ENCODE measurements at regions not wholly inside any gene's neighbourhood (a gene's known extent, or its start where the extent isn't known, plus 50 kb on each side); places are given as distances from the start of the nearest gene placed in this dataset.

DNA sequence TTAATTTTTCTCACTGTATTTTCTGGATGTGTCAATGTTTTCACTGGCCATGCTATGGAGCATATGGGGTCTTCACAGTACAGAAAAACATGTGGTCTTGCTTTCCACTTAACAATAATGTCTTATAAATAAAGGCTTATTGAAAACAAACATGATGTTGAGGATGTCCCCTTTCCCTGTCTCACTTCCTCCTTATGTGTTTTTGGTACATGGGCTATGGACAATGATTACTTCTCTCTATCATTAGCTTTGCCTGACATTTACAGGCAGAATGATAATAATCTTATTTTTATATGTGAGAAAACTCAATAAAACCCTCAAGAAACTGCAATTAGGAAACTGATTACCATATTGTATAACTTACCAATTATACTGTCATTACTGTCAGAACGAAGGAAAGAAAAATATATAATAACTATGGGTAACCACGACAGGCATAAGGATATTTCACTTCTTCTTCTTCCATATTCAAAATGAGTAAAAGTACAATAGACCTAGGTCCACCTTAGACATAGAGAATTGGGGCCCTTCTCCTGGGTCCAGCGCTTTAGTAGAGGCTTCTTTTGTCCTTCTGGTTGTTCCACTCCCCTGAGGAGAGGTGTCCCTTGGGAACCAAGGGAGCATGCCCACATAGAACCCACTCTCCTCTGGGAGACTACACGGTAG is 375.0 kb downstream of the MAN2A1 start:
- no peak overlapping the region for H3K4me2 ChIP-seq (ENCODE audit: insufficient read depth, low read length)
- H3K79me2 ChIP-seq (ENCODE audit: insufficient read depth, low read length) = no peaks in the 10 kb centered on the region
- H4K20me1 ChIP-seq (ENCODE audit: insufficient read depth, low read length) = no peaks in the 10 kb centered on the region
- no peak overlapping the region for H3K9ac ChIP-seq (ENCODE audit: low read depth, low read length)
- DNase-seq = no peak
- H3K27me3 ChIP-seq (ENCODE audit: insufficient read depth, low read length, poor library complexity) = no peaks in the 10 kb centered on the region
- no peaks in the 10 kb centered on the region for H3K36me3 ChIP-seq (ENCODE audit: insufficient read depth, low read length)
- H3K4me3 ChIP-seq (ENCODE audit: low read depth in 1 of 2, low read length in 2 of 2) = no peak overlapping the region
- ATAC-seq (ENCODE audit: insufficient read depth, low read depth) = no peak
- H3K27ac ChIP-seq (ENCODE audit: low read length) = no peak overlapping the region
- TF ChIP-seq EZH2 (IDR thresholded peaks at IDR 0.05; ENCODE audit: borderline replicate concordance, low read depth, low read length, severe bottlenecking) = no peak
- TF ChIP-seq, protein P1, sequence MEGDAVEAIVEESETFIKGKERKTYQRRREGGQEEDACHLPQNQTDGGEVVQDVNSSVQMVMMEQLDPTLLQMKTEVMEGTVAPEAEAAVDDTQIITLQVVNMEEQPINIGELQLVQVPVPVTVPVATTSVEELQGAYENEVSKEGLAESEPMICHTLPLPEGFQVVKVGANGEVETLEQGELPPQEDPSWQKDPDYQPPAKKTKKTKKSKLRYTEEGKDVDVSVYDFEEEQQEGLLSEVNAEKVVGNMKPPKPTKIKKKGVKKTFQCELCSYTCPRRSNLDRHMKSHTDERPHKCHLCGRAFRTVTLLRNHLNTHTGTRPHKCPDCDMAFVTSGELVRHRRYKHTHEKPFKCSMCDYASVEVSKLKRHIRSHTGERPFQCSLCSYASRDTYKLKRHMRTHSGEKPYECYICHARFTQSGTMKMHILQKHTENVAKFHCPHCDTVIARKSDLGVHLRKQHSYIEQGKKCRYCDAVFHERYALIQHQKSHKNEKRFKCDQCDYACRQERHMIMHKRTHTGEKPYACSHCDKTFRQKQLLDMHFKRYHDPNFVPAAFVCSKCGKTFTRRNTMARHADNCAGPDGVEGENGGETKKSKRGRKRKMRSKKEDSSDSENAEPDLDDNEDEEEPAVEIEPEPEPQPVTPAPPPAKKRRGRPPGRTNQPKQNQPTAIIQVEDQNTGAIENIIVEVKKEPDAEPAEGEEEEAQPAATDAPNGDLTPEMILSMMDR (IDR thresholded peaks at IDR 0.05; ENCODE audit: borderline replicate concordance, extremely low read depth, low read length, poor library complexity, severe bottlenecking) = no peak
- no peak overlapping the region for H2AFZ ChIP-seq (ENCODE audit: low read depth, low read length)
- H3K4me1 ChIP-seq (ENCODE audit: insufficient read depth, low read length) = peaks cover 5% of the 10 kb centered on the region
- peaks cover 3% of the 10 kb centered on the region for H3K9me3 ChIP-seq (ENCODE audit: insufficient read depth, low read length, severe bottlenecking)

DNA sequence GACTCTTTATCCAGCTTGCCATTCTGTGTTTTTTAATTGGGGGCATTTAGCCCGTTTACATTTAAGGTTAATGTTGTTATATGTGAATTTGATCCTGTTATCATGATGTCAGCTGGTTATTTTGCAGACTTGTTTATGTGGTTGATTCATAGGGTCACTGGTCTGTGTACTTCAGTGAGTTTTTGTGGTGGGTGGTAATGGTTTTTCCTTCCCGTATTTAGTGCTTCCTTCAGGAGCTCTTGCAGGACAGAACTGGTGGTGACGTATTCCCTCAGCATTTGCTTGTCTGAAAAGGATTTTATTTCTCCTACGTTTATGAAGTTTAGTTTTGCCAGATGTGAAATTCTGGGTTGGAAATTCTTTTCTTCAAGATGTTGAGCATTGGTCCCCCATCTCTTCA is 381.1 kb downstream of the MAN2A1 start:
- H3K9me3 ChIP-seq (ENCODE audit: insufficient read depth, low read length, severe bottlenecking) = peaks cover 27% of the 10 kb centered on the region
- H3K9ac ChIP-seq (ENCODE audit: low read depth, low read length) = no peak overlapping the region
- no peak overlapping the region for H3K27ac ChIP-seq (ENCODE audit: low read length)
- H3K36me3 ChIP-seq (ENCODE audit: insufficient read depth, low read length) = no peaks in the 10 kb centered on the region
- H3K27me3 ChIP-seq (ENCODE audit: insufficient read depth, low read length, poor library complexity) = no peaks in the 10 kb centered on the region
- H3K4me1 ChIP-seq (ENCODE audit: insufficient read depth, low read length) = peaks cover 15% of the 10 kb centered on the region
- H3K79me2 ChIP-seq (ENCODE audit: insufficient read depth, low read length) = no peaks in the 10 kb centered on the region
- TF ChIP-seq, protein P1 (IDR thresholded peaks at IDR 0.05; ENCODE audit: borderline replicate concordance, extremely low read depth, low read length, poor library complexity, severe bottlenecking) = no peak
- TF ChIP-seq EZH2 (IDR thresholded peaks at IDR 0.05; ENCODE audit: borderline replicate concordance, low read depth, low read length, severe bottlenecking) = no peak
- H3K4me3 ChIP-seq (ENCODE audit: low read depth in 1 of 2, low read length in 2 of 2) = no peak overlapping the region
- no peak for ATAC-seq (ENCODE audit: insufficient read depth, low read depth)
- no peaks in the 10 kb centered on the region for H4K20me1 ChIP-seq (ENCODE audit: insufficient read depth, low read length)
- no peak overlapping the region for H2AFZ ChIP-seq (ENCODE audit: low read depth, low read length)
- no peak overlapping the region for H3K4me2 ChIP-seq (ENCODE audit: insufficient read depth, low read length)
- no peak for DNase-seq

DNA sequence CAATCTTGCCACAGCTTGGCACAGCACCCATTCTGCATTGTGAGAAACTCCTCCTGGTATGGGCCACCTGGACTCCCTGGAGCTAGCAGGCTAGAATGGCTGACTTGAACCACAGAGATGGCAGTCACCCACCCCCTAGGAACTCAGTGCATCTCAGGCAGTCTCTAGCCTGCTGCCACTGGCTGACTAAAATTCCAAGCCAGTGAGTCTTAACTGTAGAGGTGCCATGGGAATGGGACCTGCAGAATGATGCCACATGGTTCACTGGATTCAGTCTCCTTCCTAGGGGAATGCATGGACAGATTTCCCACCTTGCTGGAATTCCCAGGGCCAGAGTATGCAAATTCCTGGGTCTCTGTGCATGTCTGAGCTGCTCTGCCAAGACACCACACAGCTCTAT is 382.9 kb downstream of the MAN2A1 start:
- H2AFZ ChIP-seq (ENCODE audit: low read depth, low read length) = no peak overlapping the region
- H3K27ac ChIP-seq (ENCODE audit: low read length) = no peak overlapping the region
- H4K20me1 ChIP-seq (ENCODE audit: insufficient read depth, low read length) = no peaks in the 10 kb centered on the region
- peaks cover 18% of the 10 kb centered on the region for H3K4me1 ChIP-seq (ENCODE audit: insufficient read depth, low read length)
- peaks cover 27% of the 10 kb centered on the region for H3K9me3 ChIP-seq (ENCODE audit: insufficient read depth, low read length, severe bottlenecking)
- TF ChIP-seq EZH2 (IDR thresholded peaks at IDR 0.05; ENCODE audit: borderline replicate concordance, low read depth, low read length, severe bottlenecking) = no peak
- TF ChIP-seq, protein P1 (IDR thresholded peaks at IDR 0.05; ENCODE audit: borderline replicate concordance, extremely low read depth, low read length, poor library complexity, severe bottlenecking) = no peak
- ATAC-seq (ENCODE audit: insufficient read depth, low read depth) (no peak), DNase-seq (no peak)
- H3K27me3 ChIP-seq (ENCODE audit: insufficient read depth, low read length, poor library complexity) = no peaks in the 10 kb centered on the region
- no peaks in the 10 kb centered on the region for H3K36me3 ChIP-seq (ENCODE audit: insufficient read depth, low read length)
- H3K4me2 ChIP-seq (ENCODE audit: insufficient read depth, low read length) = no peak overlapping the region
- no peak overlapping the region for H3K9ac ChIP-seq (ENCODE audit: low read depth, low read length)
- no peaks in the 10 kb centered on the region for H3K79me2 ChIP-seq (ENCODE audit: insufficient read depth, low read length)
- no peak overlapping the region for H3K4me3 ChIP-seq (ENCODE audit: low read depth in 1 of 2, low read length in 2 of 2)

Data from DND-41 (cell line).